GM21447 (cell line): ENCODE measurements at regions not wholly inside any gene's neighbourhood (a gene's known extent, or its start where the extent isn't known, plus 50 kb on each side); places are given as distances from the start of the nearest gene placed in this dataset.
"Not testable (repeated sequence)": the region's sequence is repeated elsewhere in the genome, so short reads cannot be mapped to it uniquely, and the experiment has no call there.

Source experiments
- ATAC-seq: cut with Tn5 transposase; IDR thresholded peaks from one replicate; pipeline ENCODE4 v1.9.1; 2021; ENCODE audit not compliant: unreplicated experiment

DNA sequence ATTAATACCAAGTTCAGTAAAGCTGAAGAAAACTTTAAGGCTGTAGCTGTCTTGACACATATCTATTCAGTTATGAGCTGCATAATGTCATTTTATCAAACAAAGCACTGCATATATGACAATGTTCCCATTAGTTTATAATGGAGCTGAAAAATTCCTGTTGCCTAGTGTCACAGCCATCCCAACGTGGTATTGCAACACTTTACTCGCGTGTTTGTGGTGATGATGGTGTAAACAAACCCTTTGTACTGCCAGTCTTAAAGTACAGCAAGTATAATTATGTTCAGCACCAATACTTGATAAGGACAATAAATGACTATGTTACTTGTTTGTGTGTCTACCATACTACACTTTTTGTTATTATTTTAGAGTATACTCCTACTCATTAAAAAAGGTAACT, 1415.6 kb upstream of the PCDH7 start:
- no peak for ATAC-seq

DNA sequence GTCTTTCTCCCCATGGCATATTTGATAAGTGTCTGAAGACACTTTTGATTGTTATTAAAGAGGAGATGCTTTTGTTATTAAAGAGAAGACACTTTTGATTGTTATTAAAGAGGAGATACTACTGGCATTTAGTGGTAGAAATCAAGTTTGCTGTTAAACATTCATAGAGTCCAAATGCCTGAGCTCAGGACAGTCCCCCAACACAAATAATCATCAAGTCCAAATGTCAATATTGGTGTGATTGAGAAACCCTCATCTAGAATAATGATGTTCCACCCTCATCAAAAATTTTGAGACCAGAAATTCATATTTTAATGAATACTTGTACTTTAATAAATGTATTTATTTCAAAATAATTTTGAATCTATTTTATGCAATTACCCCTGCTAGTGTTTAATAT, 1412.9 kb upstream of the PCDH7 start:
- ATAC-seq = no peak

GRCh38 chr4:29307755-29308154, 1412.4 kb upstream of the PCDH7 start:
- ATAC-seq = no peak

- ATAC-seq = no peak
These were observed 1411.1 kb upstream of the PCDH7 start for GRCh38 chr4:29309050-29309449.

DNA sequence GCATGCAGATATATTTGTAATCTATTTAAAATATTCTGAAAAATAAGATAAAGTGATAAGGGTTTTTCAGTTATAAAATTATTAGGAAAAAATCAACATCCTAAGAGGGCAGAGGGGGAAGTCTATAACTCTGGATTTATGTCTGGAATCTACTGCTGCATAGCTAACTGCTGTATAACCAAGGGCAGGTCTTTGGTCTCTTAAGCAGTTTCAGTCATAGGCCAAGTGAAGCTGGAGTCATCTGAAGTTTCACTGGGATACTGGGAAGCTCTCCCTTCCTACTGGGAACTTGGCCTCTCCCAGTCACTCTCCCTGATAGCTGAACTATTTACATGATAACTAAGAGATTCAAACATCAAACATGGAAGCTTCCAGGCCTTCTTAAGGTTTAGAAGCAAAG, 1409.9 kb upstream of the PCDH7 start:
- ATAC-seq = no peak

DNA sequence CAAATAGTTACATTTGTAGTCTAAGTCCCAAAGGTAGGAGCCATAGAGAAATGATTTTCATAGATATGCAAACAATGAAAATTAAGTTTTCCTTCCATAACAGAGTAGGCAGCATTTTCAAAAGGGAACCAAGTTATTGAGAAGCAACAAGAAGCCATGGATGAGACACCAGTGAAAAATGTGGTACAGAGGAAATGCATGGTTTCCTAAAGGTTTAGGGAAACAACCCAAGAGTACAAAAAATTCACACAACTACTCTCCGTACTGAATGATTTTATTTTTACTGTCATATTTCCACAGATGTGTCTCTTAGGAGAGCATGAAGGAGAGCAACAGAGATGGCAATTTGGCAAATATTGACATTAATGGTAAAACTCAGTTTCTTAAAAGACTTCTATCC, 1408.9 kb upstream of the PCDH7 start:
- ATAC-seq = no peak

- ATAC-seq = no peak
These were observed 1400.4 kb upstream of the PCDH7 start for GRCh38 chr4:29319663-29320340.

- ATAC-seq = no peak
These were observed 1399.1 kb upstream of the PCDH7 start for GRCh38 chr4:29320947-29321620.

GRCh38 chr4:29326004-29326403, 1394.2 kb upstream of the PCDH7 start:
- ATAC-seq = no peak

- ATAC-seq = no peak
These were observed 1393.4 kb upstream of the PCDH7 start for GRCh38 chr4:29326816-29327215.

- ATAC-seq = no peak
These were observed 1383.3 kb upstream of the PCDH7 start for GRCh38 chr4:29336861-29337260.

DNA sequence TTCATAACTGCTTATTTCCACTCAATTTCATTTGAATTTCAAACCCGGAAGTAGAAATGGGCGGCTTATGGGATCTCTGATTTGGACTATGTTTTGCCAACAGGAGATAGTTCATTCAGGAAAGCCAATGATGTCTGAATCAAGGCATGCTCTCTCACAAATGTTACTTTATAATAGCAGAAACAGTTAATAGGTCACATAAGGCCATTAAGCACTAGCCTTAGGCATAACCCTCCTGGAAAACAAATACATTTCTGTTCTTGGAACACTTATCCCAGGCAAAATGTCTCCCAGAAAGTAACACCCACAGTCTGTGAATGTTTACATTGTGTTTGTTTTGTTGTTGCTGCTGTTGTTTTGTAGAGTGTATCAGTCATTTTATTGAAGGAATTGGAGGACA, 1347.2 kb upstream of the PCDH7 start:
- no peak for ATAC-seq

DNA sequence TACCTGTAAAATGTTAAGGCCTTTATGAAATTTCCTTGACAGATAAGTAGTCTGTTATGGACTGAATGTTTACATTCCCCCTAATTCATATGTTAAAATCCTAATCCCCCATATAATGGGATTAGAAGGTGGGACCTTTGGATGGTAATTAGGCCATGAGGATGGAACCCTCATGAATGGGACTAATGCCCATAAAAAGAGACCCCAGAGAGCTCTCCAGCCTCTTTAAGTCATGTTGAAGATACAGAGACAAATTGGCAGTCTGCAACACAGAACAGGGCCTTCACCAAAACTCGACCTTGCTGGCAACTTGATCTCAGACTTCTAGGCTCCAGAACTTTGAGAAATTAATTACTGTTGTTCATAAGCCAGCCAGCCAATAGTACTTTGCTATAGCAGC, 1344.5 kb upstream of the PCDH7 start:
- no peak for ATAC-seq

- not testable (repeated sequence) for ATAC-seq
These were observed 1341.9 kb upstream of the PCDH7 start for GRCh38 chr4:29378237-29378636.

GRCh38 chr4:29390921-29391320, 1329.2 kb upstream of the PCDH7 start:
- ATAC-seq = no peak

DNA sequence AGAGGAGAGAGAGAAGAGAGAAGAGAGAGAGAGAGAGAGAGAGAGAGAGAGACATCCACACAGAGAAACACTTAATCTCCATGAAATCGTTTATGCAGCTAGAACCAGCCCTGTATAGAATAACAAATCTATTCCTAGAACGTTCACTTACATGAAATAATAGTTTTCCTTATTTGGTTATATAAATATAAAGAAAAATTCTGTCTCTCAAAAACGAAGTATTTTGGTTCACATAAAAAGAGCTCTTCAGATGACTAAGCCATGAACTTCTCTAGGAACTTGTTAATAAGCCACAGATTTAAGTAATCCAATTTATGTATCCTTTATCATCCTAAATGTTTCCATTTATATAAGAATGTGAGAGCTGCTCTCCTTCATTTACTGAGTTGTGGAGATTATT, 1315.1 kb upstream of the PCDH7 start:
- no peak for ATAC-seq

DNA sequence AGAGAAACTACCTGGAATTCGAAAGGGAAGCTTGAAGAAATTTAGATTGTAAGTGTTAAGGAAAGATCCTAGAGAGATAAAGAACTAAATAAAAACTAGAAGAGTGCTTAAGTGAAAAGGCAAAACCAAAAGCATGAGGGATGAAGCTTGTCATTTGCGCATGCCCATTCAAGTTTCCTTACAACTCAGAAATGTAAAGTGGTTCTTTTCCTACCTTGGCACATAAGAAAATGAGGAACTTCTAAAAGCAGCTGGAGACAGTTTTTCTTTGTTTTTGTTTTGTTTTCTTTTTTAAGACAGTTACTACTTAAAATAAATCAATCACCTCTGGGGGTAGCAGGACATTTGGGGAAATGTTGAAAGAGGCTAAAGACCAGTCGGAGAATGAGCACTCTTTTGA, 1304.4 kb upstream of the PCDH7 start:
- no peak for ATAC-seq

GRCh38 chr4:29423836-29424721, 1296.1 kb upstream of the PCDH7 start:
- no peak for ATAC-seq

- no peak for ATAC-seq
These were observed 1266.8 kb upstream of the PCDH7 start for GRCh38 chr4:29453303-29453820.

- no peak for ATAC-seq
These were observed 1260.2 kb upstream of the PCDH7 start for GRCh38 chr4:29459926-29460325.

DNA sequence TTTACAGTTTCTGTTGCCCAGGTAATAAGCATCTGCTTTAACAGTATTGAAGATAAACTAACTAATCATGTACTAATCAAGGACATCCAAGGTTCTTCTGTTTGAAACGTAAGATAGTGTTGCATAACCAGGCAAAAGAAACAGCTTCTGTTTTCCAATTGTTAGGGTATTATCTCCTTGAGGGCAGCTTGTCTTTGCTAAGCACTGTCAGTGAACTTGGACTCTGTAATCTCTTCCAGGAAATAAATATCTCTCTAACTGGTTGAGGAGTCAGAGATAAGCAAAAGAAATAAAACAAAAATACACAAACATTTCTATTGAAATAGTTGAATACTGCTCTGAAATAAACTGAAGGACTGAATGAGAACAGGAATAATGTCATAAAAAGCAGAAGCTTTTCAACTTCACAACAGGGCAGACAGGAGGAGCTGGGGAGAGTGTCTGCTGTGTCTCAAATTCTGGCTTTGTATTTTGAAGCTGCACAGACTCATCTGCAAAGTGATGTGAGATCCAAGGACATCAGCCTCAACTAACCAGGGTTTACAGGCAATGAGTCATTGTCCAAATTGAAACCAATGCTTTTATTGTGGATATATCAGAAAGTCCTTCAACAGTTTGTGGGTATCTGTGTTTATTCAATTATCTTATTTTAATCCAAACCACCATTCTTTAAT, 1253.0 kb upstream of the PCDH7 start:
- no peak for ATAC-seq
